Muscle layer of colon (tissue), 2 donors: ENCODE measurements at regions not wholly inside any gene's neighbourhood (a gene's known extent, or its start where the extent isn't known, plus 50 kb on each side); places are given as distances from the start of the nearest gene placed in this dataset.

ENCODE experiments used
- H3K27ac ChIP-seq: one replicate; pipeline ENCODE4 v1.7.0; 2013; ENCODE audit warnings: low read depth, mild to moderate bottlenecking, low read length, moderate library complexity
- H3K27me3 ChIP-seq, 2 donors: one replicate each; pipeline ENCODE4 v1.7.0; 2013; ENCODE audit warnings: low read length in 2 of 2, mild to moderate bottlenecking in 2 of 2; ENCODE audit not compliant: insufficient read depth in 2 of 2, control insufficient read depth in 1 of 2
- H3K36me3 ChIP-seq: one replicate; pipeline ENCODE4 v1.7.0; 2013; ENCODE audit warnings: mild to moderate bottlenecking, low read length; ENCODE audit not compliant: insufficient read depth
- H3K4me1 ChIP-seq: one replicate; pipeline ENCODE4 v1.7.0; 2013; ENCODE audit warnings: mild to moderate bottlenecking, low read length; ENCODE audit not compliant: insufficient read depth
- H3K4me3 ChIP-seq, 2 donors: one replicate each; pipeline ENCODE4 v1.7.0; 2013; ENCODE audit warnings: low read length in 2 of 2, low read depth in 1 of 2, mild to moderate bottlenecking in 1 of 2, moderate library complexity in 1 of 2
- H3K9ac ChIP-seq: one replicate; pipeline ENCODE4 v1.7.0; 2013; ENCODE audit warnings: low read length
- H3K9me3 ChIP-seq: one replicate; pipeline ENCODE4 v1.7.0; 2013; ENCODE audit warnings: mild to moderate bottlenecking, low read length
- donor health status: abdominal sarcoma.
- donor health status: Adenocarcinoma of cecum.

- H3K4me1 ChIP-seq: peaks cover 5% of the 10 kb centered on the region
- H3K36me3 ChIP-seq: no peaks in the 10 kb centered on the region
- no peak overlapping the region for H3K4me3 ChIP-seq
- no peak overlapping the region for H3K9ac ChIP-seq
- H3K27ac ChIP-seq: no peak overlapping the region
- no peaks in the 10 kb centered on the region for H3K27me3 ChIP-seq
- no peaks in the 10 kb centered on the region for H3K9me3 ChIP-seq
Observed at GRCh38 chr9:89808756-89809181, 204.0 kb downstream of the GADD45G start.

- no peaks in the 10 kb centered on the region for H3K27me3 ChIP-seq
- peaks cover 5% of the 10 kb centered on the region for H3K4me1 ChIP-seq
- H3K9ac ChIP-seq: no peak overlapping the region
- no peak overlapping the region for H3K4me3 ChIP-seq
- H3K27ac ChIP-seq: no peak overlapping the region
- no peaks in the 10 kb centered on the region for H3K36me3 ChIP-seq
- no peaks in the 10 kb centered on the region for H3K9me3 ChIP-seq
Observed at GRCh38 chr9:89810431-89810830, 205.6 kb downstream of the GADD45G start.

GRCh38 chr9:89811356-89811755, 206.5 kb downstream of the GADD45G start:
- Histone ChIP-seq H3K36me3 (no peaks in the 10 kb centered on the region), H3K9ac (no peak overlapping the region), H3K27ac (no peak overlapping the region), H3K4me1 (peaks cover 11% of the 10 kb centered on the region), H3K4me3 (no peak overlapping the region), H3K27me3 (no peaks in the 10 kb centered on the region), H3K9me3 (no peaks in the 10 kb centered on the region)

GRCh38 chr9:89811886-89812450, 207.2 kb downstream of the GADD45G start:
- H3K4me1 ChIP-seq: peaks cover 18% of the 10 kb centered on the region
- H3K9me3 ChIP-seq: no peaks in the 10 kb centered on the region
- no peaks in the 10 kb centered on the region for H3K36me3 ChIP-seq
- no peak overlapping the region for H3K4me3 ChIP-seq
- no peaks in the 10 kb centered on the region for H3K27me3 ChIP-seq
- no peak overlapping the region for H3K9ac ChIP-seq
- H3K27ac ChIP-seq: no peak overlapping the region

- H3K9me3 ChIP-seq: no peaks in the 10 kb centered on the region
- H3K4me1 ChIP-seq: peaks cover 18% of the 10 kb centered on the region
- H3K36me3 ChIP-seq: no peaks in the 10 kb centered on the region
Observed at GRCh38 chr9:89812556-89813181, 207.9 kb downstream of the GADD45G start.

GRCh38 chr9:89813482-89813881, 208.7 kb downstream of the GADD45G start:
- peaks cover 18% of the 10 kb centered on the region for H3K4me1 ChIP-seq
- H3K36me3 ChIP-seq: no peaks in the 10 kb centered on the region
- no peak overlapping the region for H3K4me3 ChIP-seq
- H3K9me3 ChIP-seq: no peaks in the 10 kb centered on the region
- H3K9ac ChIP-seq: no peak overlapping the region
- no peaks in the 10 kb centered on the region for H3K27me3 ChIP-seq
- H3K27ac ChIP-seq: no peak overlapping the region

More at GRCh38 chr9:89812556-89813181, 207.9 kb downstream of the GADD45G start:
- Histone ChIP-seq H3K27ac (no peak overlapping the region), H3K4me3 (no peak overlapping the region), H3K27me3 (no peaks in the 10 kb centered on the region), H3K9ac (no peak overlapping the region)

- H3K36me3 ChIP-seq: no peaks in the 10 kb centered on the region
- H3K4me1 ChIP-seq: peaks cover 18% of the 10 kb centered on the region
- H3K4me3 ChIP-seq: no peak overlapping the region
- H3K27me3 ChIP-seq: no peaks in the 10 kb centered on the region
- no peak overlapping the region for H3K9ac ChIP-seq
- H3K9me3 ChIP-seq: no peaks in the 10 kb centered on the region
- H3K27ac ChIP-seq: no peak overlapping the region
Observed at GRCh38 chr9:89814340-89815040, 209.7 kb downstream of the GADD45G start.

GRCh38 chr9:89815061-89815902, 210.5 kb downstream of the GADD45G start:
- H3K36me3 ChIP-seq: no peaks in the 10 kb centered on the region
- H3K27me3 ChIP-seq: no peaks in the 10 kb centered on the region
- H3K9me3 ChIP-seq: no peaks in the 10 kb centered on the region
- no peak overlapping the region for H3K9ac ChIP-seq
- H3K27ac ChIP-seq: no peak overlapping the region
- no peak overlapping the region for H3K4me3 ChIP-seq
- H3K4me1 ChIP-seq: peaks cover 18% of the 10 kb centered on the region

GRCh38 chr9:89815903-89816573, 211.2 kb downstream of the GADD45G start:
- Histone ChIP-seq H3K4me1 (peaks cover 13% of the 10 kb centered on the region), H3K36me3 (no peaks in the 10 kb centered on the region), H3K9ac (no peak overlapping the region), H3K27me3 (no peaks in the 10 kb centered on the region), H3K27ac (no peak overlapping the region), H3K4me3 (no peak overlapping the region), H3K9me3 (no peaks in the 10 kb centered on the region)

GRCh38 chr9:89817151-89817950, 212.5 kb downstream of the GADD45G start:
- no peak overlapping the region for H3K4me3 ChIP-seq
- H3K9me3 ChIP-seq: no peaks in the 10 kb centered on the region
- no peaks in the 10 kb centered on the region for H3K27me3 ChIP-seq
- H3K9ac ChIP-seq: no peak overlapping the region
- H3K27ac ChIP-seq: no peak overlapping the region
- no peaks in the 10 kb centered on the region for H3K36me3 ChIP-seq
- H3K4me1 ChIP-seq: peaks cover 13% of the 10 kb centered on the region
